SU-DHL-6 (cell line): ENCODE measurements at regions not wholly inside any gene's neighbourhood (a gene's known extent, or its start where the extent isn't known, plus 50 kb on each side); places are given as distances from the start of the nearest gene placed in this dataset.

Source experiments
- CTCF ChIP-seq: fragments of 200-600 bp; sonication (generic); IDR thresholded peaks from one replicate; pipeline ENCODE4 v1.5.1; 2017; ENCODE audit warnings: antibody characterized with exemption, mild to moderate bottlenecking, low read length, moderate library complexity; ENCODE audit not compliant: insufficient read depth, poor library complexity, severe bottlenecking
- EZH2phosphoT487 ChIP-seq: fragments of 200-600 bp; sonication (generic), shearing (Covaris generic); conservative IDR thresholded peaks from 2 replicates; pipeline ENCODE4 v1.6.1; 2018; ENCODE audit warnings: mild to moderate bottlenecking, antibody characterized with exemption, low read length, moderate library complexity, mixed read lengths

GRCh38 chr1:229981736-229982135 lies 85.3 kb upstream of the GALNT2 start:
- no peak for TF ChIP-seq CTCF
- no peak for TF ChIP-seq EZH2phosphoT487
